ENCODE measurements at regions not wholly inside any gene's neighbourhood (a gene's known extent, or its start where the extent isn't known, plus 50 kb on each side); places are given as distances from the start of the nearest gene placed in this dataset.

DNA sequence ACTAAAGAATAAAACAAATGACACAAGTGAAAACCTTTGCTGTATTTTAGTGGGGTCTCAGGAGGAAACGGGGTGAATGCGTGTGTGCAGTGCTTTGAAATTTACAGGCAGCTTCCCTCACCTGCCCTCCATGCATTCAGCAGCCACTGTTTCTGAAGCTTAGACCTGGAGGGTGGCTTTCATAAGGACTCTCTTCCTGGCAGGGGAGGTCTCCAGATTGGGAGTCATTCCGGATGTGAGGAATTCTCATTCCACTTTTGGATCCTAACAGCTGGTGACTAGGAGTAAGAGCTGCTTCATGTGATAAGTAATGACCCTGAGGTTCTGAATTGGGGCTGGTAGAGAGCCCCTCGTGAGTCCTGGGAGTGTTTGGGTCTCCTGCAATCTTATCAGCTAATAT, 192.5 kb downstream of the SH3BP4 start:
- no peak overlapping the region for H3K4me3 ChIP-seq
- no peaks in the 10 kb centered on the region for H3K36me3 ChIP-seq
- H3K27me3 ChIP-seq = peaks cover 0 to 23% (median 0%) of the 10 kb centered on the region in 4 donors
- intact Hi-C loops (cut with DNase I) = loop anchor here (10.0 kb wide), 1 partner anchor 131 kb away; no protein-coding TSS in a partner anchor
- TF ChIP-seq POLR2A (IDR thresholded peaks at IDR 0.05) = no peak
- 80 to 86% methylated on average over 3 to 4 of the region's 4 CpGs for WGBS, 2 donors
- DNase-seq = no peak
- H3K4me1 ChIP-seq = no peaks in the 10 kb centered on the region
- H3K27ac ChIP-seq = no peak overlapping the region
- H3K9me3 ChIP-seq = no peaks in the 10 kb centered on the region

DNA sequence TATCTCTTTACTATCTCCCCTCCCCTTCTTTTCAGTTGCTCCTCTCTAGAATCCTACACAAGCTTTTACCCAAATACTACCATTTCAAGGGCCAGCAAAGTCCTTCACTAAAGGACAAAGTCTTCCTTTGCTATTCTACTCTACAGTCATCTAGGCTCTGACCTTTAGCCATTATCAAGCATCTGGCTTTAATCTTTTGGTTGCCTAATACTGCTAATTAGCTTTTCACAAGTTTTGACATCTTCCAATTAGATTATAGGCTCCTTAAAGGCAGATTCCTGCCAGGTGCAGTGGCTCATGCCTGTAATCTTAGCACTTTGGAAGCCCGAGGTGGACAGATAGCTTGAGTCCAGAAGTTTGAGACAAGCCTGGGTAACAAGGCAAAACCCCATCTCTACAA, 194.4 kb downstream of the SH3BP4 start:
- no peak overlapping the region for H3K4me3 ChIP-seq
- H3K4me1 ChIP-seq = no peaks in the 10 kb centered on the region
- H3K9me3 ChIP-seq = no peaks in the 10 kb centered on the region
- H3K36me3 ChIP-seq = no peaks in the 10 kb centered on the region
- 50 to 67% methylated on average over 1 of the region's 1 CpG for WGBS, 2 donors
- no peak for DNase-seq
- H3K27ac ChIP-seq = no peak overlapping the region
- no peak for TF ChIP-seq POLR2A (IDR thresholded peaks at IDR 0.05)
- peaks cover 0 to 37% (median 0%) of the 10 kb centered on the region in 4 donors for H3K27me3 ChIP-seq
- intact Hi-C loops (cut with DNase I) = loop anchor here (10.0 kb wide), 1 partner anchor 129 kb away; no protein-coding TSS in a partner anchor

DNA sequence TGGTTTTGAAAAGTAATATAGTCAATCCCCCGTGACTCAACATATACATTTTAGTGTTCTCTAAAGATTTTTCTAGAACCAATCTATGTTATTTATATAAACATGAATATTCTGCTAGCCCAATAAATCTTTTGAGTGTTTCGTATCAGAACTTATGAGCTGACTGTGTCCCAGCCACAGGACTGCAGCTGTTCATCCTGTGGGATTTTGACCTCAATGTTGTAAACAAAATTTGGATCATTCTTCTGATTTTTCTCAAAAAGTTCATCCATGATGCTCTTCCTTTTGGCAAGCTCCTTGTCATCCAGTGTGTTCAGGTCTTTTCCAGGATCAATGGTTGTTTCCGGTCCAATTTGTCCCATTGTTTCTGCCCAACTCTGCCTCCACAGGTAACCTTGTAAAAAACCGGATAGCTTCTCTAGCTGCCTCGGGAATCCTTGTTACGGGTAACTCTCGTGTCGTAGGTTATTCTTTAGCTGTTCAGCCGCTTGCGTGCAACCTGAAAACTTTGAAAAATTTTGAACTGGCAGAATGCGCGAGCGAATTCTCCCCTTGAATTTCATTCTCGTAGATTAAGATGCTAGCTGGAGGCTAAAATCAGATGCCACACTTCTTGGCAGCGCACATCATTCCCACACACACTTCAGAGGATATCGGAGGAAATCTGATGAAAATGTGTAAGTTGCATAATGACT, 195.2 kb downstream of the SH3BP4 start:
- 86 to 92% methylated on average over 16 of the region's 16 CpGs for WGBS, 2 donors
- peaks cover 0 to 38% (median 0%) of the 10 kb centered on the region in 4 donors for H3K27me3 ChIP-seq
- no peak overlapping the region for H3K27ac ChIP-seq
- no peaks in the 10 kb centered on the region for H3K4me1 ChIP-seq
- intact Hi-C loops (cut with DNase I) = loop anchor here (10.0 kb wide), 1 partner anchor 128 kb away; no protein-coding TSS in a partner anchor
- no peak for TF ChIP-seq POLR2A (IDR thresholded peaks at IDR 0.05)
- TF ChIP-seq, protein P1, sequence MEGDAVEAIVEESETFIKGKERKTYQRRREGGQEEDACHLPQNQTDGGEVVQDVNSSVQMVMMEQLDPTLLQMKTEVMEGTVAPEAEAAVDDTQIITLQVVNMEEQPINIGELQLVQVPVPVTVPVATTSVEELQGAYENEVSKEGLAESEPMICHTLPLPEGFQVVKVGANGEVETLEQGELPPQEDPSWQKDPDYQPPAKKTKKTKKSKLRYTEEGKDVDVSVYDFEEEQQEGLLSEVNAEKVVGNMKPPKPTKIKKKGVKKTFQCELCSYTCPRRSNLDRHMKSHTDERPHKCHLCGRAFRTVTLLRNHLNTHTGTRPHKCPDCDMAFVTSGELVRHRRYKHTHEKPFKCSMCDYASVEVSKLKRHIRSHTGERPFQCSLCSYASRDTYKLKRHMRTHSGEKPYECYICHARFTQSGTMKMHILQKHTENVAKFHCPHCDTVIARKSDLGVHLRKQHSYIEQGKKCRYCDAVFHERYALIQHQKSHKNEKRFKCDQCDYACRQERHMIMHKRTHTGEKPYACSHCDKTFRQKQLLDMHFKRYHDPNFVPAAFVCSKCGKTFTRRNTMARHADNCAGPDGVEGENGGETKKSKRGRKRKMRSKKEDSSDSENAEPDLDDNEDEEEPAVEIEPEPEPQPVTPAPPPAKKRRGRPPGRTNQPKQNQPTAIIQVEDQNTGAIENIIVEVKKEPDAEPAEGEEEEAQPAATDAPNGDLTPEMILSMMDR (IDR thresholded peaks at IDR 0.05) = no peak
- H3K4me3 ChIP-seq = no peak overlapping the region
- no peaks in the 10 kb centered on the region for H3K36me3 ChIP-seq
- DNase-seq = no peak
- H3K9me3 ChIP-seq = no peaks in the 10 kb centered on the region

DNA sequence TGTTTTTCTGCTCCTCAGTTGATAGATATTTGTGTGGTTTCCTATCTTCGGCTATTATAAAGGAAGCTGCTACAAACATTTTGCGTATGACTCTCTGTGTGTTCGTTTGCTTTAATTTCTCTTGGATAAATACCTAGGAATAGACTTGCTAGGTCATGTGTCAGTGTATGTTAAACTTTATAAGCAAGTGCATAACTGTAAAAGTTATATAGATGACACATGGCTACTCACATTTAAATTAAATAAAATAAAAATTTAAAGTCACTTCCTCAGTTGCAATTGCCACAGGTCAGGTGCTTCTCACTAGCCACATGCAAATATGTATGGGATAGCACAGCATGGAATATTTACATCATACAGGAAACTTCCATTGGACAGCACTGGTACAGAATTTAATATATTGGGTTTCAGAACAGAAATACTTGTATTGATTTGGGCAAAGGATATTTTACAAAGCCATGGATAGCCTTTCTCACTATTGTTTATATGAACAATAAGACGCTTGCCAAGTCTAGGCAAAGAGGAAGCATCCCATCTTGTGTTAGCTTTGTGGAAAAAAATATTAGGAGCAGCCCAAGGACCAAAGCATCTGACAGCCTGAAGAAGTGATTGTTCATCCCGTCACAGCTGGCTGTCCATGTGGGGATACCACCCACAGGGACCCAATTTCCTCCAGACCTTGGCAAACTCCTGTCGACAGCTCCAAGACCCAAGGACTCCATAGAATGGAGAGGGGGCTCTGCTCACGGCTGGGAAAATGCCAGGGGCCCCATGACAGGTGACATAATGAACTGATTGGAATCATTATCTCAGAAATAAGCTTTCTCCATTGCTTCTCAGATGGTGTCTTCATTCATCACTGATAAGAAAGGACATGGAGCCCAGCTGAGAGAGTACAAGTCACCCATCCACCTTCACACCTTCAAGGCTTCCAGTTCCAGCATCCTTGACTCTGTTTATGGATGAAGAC, 196.7 kb downstream of the SH3BP4 start:
- no peaks in the 10 kb centered on the region for H3K36me3 ChIP-seq
- peaks cover 0 to 41% (median 0%) of the 10 kb centered on the region in 4 donors for H3K27me3 ChIP-seq
- intact Hi-C loops (cut with DNase I) = loop anchor here (10.0 kb wide), 1 partner anchor 126 kb away; no protein-coding TSS in a partner anchor
- H3K9me3 ChIP-seq = no peaks in the 10 kb centered on the region
- no peaks in the 10 kb centered on the region for H3K4me1 ChIP-seq
- H3K4me3 ChIP-seq = no peak overlapping the region
- 52 to 69% methylated on average over 7 of the region's 7 CpGs for WGBS, 2 donors
- DNase-seq = no peak
- no peak overlapping the region for H3K27ac ChIP-seq
- TF ChIP-seq, protein P1 (IDR thresholded peaks at IDR 0.05) = no peak
- no peak for TF ChIP-seq POLR2A (IDR thresholded peaks at IDR 0.05)

DNA sequence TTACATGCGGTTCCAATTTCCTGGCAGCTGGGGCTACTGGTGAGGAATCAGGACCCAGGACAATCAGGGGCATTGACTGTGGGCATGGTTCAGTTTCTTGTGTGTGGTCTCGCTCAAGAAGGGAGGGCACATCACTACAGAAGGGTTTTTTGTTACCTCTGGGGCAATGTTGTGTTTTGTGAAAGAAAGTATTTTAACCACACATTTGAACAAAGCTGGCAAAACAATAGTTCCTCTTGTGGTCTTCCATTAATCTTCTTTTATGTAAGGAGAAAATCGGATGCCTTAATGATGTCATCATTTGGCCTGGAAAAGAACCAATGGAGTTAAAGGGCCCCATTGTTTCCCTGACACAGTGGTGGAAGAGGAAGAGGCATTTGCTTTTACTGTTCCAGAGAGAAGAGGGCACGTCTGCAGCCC, 197.4 kb downstream of the SH3BP4 start:
- 47 to 56% methylated on average over 3 of the region's 4 CpGs for WGBS, 2 donors
- intact Hi-C loops (cut with DNase I) = loop anchor here (10.0 kb wide), 1 partner anchor 126 kb away; no protein-coding TSS in a partner anchor
- no peak for TF ChIP-seq POLR2A (IDR thresholded peaks at IDR 0.05)
- TF ChIP-seq, protein P1 (IDR thresholded peaks at IDR 0.05) = no peak
- no peak overlapping the region for H3K4me3 ChIP-seq
- no peak overlapping the region for H3K27ac ChIP-seq
- H3K4me1 ChIP-seq = no peaks in the 10 kb centered on the region
- DNase-seq = no peak
- no peaks in the 10 kb centered on the region for H3K9me3 ChIP-seq
- H3K27me3 ChIP-seq = peaks cover 0 to 34% (median 0%) of the 10 kb centered on the region in 4 donors
- no peaks in the 10 kb centered on the region for H3K36me3 ChIP-seq
